ENCODE measurements at regions not wholly inside any gene's neighbourhood (a gene's known extent, or its start where the extent isn't known, plus 50 kb on each side); places are given as distances from the start of the nearest gene placed in this dataset.
"Not testable (repeated sequence)": the region's sequence is repeated elsewhere in the genome, so short reads cannot be mapped to it uniquely, and the experiment has no call there.

- DNase-seq, result no peak
These were observed 115.7 kb upstream of the S1PR3 start for GRCh38 chr9:88875400-88876120.

- DNase-seq, result no peak
These were observed 111.1 kb upstream of the S1PR3 start for GRCh38 chr9:88880199-88880598.

GRCh38 chr9:88884291-88884690 lies 107.0 kb upstream of the S1PR3 start:
- not testable (repeated sequence) for DNase-seq

GRCh38 chr9:88886762-88887161 lies 104.5 kb upstream of the S1PR3 start:
- DNase-seq, result not testable (repeated sequence)

- no peak for DNase-seq
These were observed 101.9 kb upstream of the S1PR3 start for GRCh38 chr9:88889386-88889785.

- no peak for DNase-seq
These were observed 100.7 kb upstream of the S1PR3 start for GRCh38 chr9:88890546-88890945.

GRCh38 chr9:88891040-88891439 lies 100.2 kb upstream of the S1PR3 start:
- no peak for DNase-seq

GRCh38 chr9:88892724-88893123 lies 98.5 kb upstream of the S1PR3 start:
- DNase-seq, result no peak

GRCh38 chr9:88897081-88897480 lies 94.2 kb upstream of the S1PR3 start:
- DNase-seq, result no peak

- DNase-seq, result no peak
These were observed 93.1 kb upstream of the S1PR3 start for GRCh38 chr9:88898039-88898720.

- DNase-seq, result no peak
These were observed 85.8 kb upstream of the S1PR3 start for GRCh38 chr9:88905506-88905905.

GRCh38 chr9:88915916-88916315 lies 75.4 kb upstream of the S1PR3 start:
- DNase-seq, result no peak

GRCh38 chr9:88916894-88917293 lies 74.4 kb upstream of the S1PR3 start:
- no peak for DNase-seq

GRCh38 chr9:88917375-88917774 lies 73.9 kb upstream of the S1PR3 start:
- DNase-seq, result no peak

GRCh38 chr9:88918537-88918936 lies 72.7 kb upstream of the S1PR3 start:
- not testable (repeated sequence) for DNase-seq

GRCh38 chr9:88920645-88921044 lies 70.6 kb upstream of the S1PR3 start:
- DNase-seq, result no peak

- DNase-seq, result peak; percentile 20
These were observed 69.2 kb upstream of the S1PR3 start for GRCh38 chr9:88922091-88922490.

- no peak for DNase-seq
These were observed 68.2 kb upstream of the S1PR3 start for GRCh38 chr9:88923092-88923491.

- peak; percentile 11 for DNase-seq
These were observed 67.5 kb upstream of the S1PR3 start for GRCh38 chr9:88923653-88924288.

GRCh38 chr9:88925481-88925880 lies 65.8 kb upstream of the S1PR3 start:
- DNase-seq, result no peak

GRCh38 chr9:88926781-88927505 lies 64.3 kb upstream of the S1PR3 start:
- DNase-seq, result no peak

- DNase-seq, result no peak
These were observed 63.8 kb upstream of the S1PR3 start for GRCh38 chr9:88927510-88927909.

GRCh38 chr9:88930716-88931115 lies 60.6 kb upstream of the S1PR3 start:
- DNase-seq, result no peak
